Epithelial cell of proximal tubule (primary cell): ENCODE measurements at regions not wholly inside any gene's neighbourhood (a gene's known extent, or its start where the extent isn't known, plus 50 kb on each side); places are given as distances from the start of the nearest gene placed in this dataset.

ENCODE experiments used
- DNase-seq: peaks from one replicate; pipeline ENCODE4 v3.0.0-alpha.2; 2011; ENCODE audit warnings: low read depth
- H3K4me3 ChIP-seq: 2 replicates; pipeline ENCODE4 v1.5.1; 2011; ENCODE audit warnings: low read depth, mild to moderate bottlenecking, low read length
- TF ChIP-seq, protein P1 (sequence below): conservative IDR thresholded peaks from 2 replicates; pipeline ENCODE4 v1.5.1; 2012; ENCODE audit warnings: low read depth, mild to moderate bottlenecking, low read length

DNA sequence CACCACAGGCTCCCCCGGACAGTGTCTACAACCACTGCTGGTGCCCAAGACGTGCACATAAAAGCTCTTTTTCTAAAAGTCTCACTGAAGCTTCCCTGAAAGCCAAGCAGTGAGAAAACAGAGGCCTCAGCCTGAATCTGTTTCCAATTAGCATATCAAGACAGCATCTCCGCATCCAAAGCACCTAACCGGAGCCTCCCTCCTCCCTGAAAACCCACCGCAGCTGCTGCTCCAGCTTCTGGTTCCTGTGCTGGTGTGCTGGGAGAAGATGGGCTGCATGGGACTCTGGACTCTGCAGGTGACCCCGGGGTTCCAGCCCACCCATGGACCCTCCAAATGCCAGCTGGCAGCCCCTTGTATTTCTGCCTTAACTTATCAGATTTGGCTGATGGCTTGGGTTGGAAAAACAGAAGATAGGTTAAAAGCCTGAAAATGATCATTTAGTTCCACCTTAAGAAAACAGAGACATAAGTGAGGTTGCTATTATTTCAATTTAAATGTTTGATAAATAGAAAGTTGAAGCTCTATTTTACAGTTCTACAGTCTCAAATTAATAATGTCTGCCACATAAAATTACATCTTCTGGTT, 103.3 kb downstream of the TMEM18 start:
- no peak for DNase-seq
- TF ChIP-seq, protein P1, sequence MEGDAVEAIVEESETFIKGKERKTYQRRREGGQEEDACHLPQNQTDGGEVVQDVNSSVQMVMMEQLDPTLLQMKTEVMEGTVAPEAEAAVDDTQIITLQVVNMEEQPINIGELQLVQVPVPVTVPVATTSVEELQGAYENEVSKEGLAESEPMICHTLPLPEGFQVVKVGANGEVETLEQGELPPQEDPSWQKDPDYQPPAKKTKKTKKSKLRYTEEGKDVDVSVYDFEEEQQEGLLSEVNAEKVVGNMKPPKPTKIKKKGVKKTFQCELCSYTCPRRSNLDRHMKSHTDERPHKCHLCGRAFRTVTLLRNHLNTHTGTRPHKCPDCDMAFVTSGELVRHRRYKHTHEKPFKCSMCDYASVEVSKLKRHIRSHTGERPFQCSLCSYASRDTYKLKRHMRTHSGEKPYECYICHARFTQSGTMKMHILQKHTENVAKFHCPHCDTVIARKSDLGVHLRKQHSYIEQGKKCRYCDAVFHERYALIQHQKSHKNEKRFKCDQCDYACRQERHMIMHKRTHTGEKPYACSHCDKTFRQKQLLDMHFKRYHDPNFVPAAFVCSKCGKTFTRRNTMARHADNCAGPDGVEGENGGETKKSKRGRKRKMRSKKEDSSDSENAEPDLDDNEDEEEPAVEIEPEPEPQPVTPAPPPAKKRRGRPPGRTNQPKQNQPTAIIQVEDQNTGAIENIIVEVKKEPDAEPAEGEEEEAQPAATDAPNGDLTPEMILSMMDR: no peak
- H3K4me3 ChIP-seq: no peak overlapping the region

DNA sequence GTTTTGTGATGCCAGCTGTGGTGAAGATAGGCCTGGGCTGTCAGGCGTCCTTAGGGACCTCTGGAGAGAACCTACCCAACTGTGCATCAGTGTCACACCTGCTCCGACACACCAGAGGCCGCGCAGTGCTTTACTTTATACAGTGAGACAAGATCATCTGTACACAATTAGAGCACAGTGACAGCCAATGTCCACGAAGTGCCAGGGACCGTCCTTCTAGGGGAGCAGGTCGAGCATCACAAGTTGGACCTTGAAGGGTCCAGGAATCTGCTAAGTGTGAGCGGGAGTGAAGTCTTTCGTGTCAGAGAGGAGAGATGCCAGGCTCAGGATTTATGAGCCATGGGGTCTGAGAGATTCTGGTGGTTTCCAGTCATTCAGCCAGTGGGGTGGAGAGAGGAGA, 104.2 kb downstream of the TMEM18 start:
- TF ChIP-seq, protein P1: no peak
- no peak overlapping the region for H3K4me3 ChIP-seq
- DNase-seq: no peak

DNA sequence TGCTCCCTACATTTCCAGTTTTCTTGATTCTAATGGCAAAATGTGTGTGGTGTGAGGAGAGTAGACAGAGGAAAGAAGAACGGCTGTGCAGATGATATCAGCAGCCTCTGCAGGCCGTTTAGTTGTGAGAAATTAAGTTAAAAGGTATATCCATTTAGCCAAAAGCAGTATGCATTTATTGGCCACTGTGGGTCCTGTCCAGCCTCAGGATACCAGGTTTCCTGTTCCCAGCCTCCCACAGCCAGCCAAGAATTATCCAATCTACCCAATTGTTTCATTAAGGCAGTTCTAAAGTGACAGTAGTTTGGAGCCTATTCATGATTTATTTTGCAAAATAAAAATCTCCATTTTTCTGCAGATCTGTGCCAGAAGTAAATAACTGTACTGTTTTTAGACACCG, 107.5 kb downstream of the TMEM18 start:
- TF ChIP-seq, protein P1: no peak
- no peak overlapping the region for H3K4me3 ChIP-seq
- no peak for DNase-seq

DNA sequence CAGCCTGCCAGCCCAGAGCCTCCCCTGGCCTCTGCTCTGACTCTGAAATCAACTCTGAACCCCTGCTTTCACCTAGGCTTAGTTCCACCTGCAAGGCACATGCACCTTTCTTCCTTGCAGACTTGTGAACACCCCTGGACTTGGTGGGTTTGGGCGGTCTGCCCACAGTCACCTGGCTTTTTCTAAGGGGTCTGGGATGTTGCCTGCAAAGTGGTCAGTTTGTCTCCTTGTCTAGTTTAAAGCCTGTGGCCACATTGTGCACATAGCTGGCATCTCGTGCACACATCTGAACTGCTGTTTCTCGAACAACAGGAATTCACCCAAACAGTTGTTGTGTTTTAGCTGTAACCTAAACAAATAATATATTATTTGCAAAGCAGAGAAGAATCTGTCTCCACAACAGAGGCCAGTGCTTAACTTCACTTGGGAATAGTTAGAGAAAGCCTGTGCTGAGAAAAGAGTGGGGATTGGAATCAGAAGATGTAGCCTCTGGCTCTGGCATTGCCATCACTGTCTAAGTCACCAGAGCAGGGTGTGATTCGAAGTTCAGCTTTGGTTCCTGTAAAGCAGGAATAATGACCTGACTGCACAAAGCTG, 108.5 kb downstream of the TMEM18 start:
- TF ChIP-seq, protein P1: no peak
- no peak for DNase-seq
- peak overlapping the region; percentile 19 for H3K4me3 ChIP-seq

DNA sequence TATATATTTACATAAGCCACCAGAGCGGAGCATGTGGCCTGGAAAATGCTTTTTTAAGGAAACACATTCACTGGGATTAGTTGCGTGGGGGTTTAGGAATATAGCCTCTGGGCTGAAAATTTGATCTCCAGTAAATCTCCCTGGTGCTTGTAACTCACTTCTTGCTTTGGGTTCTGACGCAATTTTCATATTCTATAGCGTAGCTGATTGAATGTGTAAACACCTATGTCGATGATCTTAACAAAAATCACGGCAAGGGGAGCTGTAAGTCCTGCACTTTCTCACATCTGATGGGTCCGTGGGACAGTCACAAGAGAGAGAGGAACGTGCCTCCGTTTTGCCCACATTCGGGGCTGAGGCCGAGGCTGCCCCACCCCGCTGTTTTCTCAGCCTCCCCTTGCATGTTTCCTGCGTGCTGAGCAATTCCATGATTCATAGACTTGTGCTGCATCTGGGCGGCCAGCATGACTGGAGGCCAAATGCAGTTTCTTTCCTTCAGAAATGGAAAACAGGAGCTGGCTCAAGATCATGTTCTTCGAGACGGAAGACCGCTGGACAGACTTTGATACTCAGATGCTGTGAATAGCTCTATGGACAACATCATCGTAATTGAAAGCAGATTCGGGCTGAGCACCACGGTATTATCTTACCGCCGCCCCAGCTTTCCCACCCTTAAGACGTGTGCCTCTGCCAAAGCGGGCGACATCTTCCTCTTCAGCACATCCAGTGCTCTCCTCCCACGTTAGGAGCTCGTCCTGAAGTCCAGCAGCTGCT, 109.2 kb downstream of the TMEM18 start:
- peak overlapping the region; percentile 19 for H3K4me3 ChIP-seq
- DNase-seq: peak; percentile 30
- TF ChIP-seq, protein P1: no peak

DNA sequence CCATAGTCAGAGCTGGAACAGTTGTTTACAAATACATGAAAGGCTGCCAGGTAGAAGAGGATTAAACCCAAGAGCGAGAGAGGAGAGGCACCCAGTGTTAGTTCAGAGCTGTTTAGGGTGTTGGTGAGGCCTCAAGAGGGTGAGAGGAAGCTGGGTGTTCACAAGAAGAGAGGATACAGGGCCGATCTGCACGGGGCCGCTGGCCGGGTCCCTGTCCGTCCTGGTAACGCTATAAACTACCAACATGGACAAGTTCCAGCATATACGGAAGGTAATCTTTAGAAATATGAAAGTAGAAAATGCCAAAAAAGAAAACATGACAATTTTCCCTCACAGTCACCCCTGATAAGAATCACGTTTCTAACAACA, 109.7 kb downstream of the TMEM18 start:
- TF ChIP-seq, protein P1: no peak
- no peak for DNase-seq
- H3K4me3 ChIP-seq: no peak overlapping the region
